ENCODE measurements at regions not wholly inside any gene's neighbourhood (a gene's known extent, or its start where the extent isn't known, plus 50 kb on each side); places are given as distances from the start of the nearest gene placed in this dataset.
"Not testable (repeated sequence)": the region's sequence is repeated elsewhere in the genome, so short reads cannot be mapped to it uniquely, and the experiment has no call there.

GRCh38 chr16:7888411-7888810 is 555.8 kb downstream of the RBFOX1 start:
- H3K27ac ChIP-seq: no peak overlapping the region
- H3K9me3 ChIP-seq: no peaks in the 10 kb centered on the region
- TF ChIP-seq, protein P1, sequence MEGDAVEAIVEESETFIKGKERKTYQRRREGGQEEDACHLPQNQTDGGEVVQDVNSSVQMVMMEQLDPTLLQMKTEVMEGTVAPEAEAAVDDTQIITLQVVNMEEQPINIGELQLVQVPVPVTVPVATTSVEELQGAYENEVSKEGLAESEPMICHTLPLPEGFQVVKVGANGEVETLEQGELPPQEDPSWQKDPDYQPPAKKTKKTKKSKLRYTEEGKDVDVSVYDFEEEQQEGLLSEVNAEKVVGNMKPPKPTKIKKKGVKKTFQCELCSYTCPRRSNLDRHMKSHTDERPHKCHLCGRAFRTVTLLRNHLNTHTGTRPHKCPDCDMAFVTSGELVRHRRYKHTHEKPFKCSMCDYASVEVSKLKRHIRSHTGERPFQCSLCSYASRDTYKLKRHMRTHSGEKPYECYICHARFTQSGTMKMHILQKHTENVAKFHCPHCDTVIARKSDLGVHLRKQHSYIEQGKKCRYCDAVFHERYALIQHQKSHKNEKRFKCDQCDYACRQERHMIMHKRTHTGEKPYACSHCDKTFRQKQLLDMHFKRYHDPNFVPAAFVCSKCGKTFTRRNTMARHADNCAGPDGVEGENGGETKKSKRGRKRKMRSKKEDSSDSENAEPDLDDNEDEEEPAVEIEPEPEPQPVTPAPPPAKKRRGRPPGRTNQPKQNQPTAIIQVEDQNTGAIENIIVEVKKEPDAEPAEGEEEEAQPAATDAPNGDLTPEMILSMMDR (IDR thresholded peaks at IDR 0.05): no peak
- intact Hi-C loops (cut with DNase I; ENCODE audit: low total_unique reads): no loop called here
- DNase-seq: no peak
- no peaks in the 10 kb centered on the region for H3K36me3 ChIP-seq
- no peaks in the 10 kb centered on the region for H3K4me1 ChIP-seq
- no peaks in the 10 kb centered on the region for H3K27me3 ChIP-seq
- H3K4me3 ChIP-seq: no peak overlapping the region

GRCh38 chr16:7887316-7887715 is 554.7 kb downstream of the RBFOX1 start:
- DNase-seq: no peak
- no peaks in the 10 kb centered on the region for H3K27me3 ChIP-seq
- H3K4me3 ChIP-seq: no peak overlapping the region
- H3K4me1 ChIP-seq: no peaks in the 10 kb centered on the region
- intact Hi-C loops (cut with DNase I; ENCODE audit: low total_unique reads): no loop called here
- H3K9me3 ChIP-seq: no peaks in the 10 kb centered on the region
- TF ChIP-seq, protein P1 (IDR thresholded peaks at IDR 0.05): no peak
- H3K36me3 ChIP-seq: no peaks in the 10 kb centered on the region
- H3K27ac ChIP-seq: no peak overlapping the region

DNA sequence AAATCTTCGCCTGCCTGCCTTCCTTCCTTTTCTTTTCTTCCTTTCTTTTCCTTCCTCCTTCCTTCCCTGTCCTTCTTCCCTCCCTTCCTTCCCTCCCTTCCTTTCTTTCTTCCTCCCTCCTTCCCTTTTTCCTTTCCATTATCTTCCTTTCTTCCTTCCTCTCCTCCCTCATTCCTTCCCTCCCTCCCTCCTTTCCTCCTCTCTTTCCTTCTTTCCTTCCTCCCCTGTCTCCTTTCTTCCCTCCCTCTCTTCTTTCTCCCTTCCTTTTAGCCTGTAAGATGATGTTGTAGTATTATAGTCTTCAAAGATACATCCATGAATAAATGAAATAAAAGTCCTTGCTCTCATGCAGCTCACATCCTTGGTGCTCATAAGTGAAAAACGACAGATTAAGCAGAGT is 539.3 kb downstream of the RBFOX1 start:
- H3K4me3 ChIP-seq: no peak overlapping the region
- H3K27me3 ChIP-seq: no peaks in the 10 kb centered on the region
- no peak overlapping the region for H3K27ac ChIP-seq
- intact Hi-C loops (cut with DNase I; ENCODE audit: low total_unique reads): no loop called here
- no peaks in the 10 kb centered on the region for H3K9me3 ChIP-seq
- TF ChIP-seq, protein P1 (IDR thresholded peaks at IDR 0.05): no peak
- H3K36me3 ChIP-seq: no peaks in the 10 kb centered on the region
- no peak for DNase-seq
- H3K4me1 ChIP-seq: no peaks in the 10 kb centered on the region

DNA sequence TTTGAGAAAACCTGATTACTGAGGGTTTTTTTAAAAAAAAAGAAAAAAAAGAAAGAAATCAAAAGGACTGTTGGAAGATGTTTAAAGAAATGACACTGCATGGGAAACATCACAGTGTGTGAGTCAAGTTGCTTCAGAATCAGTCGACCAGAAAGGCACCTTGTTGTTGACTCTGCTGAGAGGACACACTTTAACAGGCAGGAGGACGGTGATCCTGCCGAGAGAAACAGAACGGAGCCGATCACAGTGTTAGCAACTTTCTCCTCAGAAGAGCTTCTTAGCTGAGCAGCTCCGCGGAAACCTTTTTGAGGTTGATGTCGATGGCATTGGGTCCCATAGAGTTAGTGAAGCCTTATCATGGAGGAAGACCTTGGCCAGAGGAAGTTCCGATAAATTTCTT is 538.7 kb downstream of the RBFOX1 start:
- no peak overlapping the region for H3K27ac ChIP-seq
- TF ChIP-seq, protein P1 (IDR thresholded peaks at IDR 0.05): no peak
- DNase-seq: no peak
- no peaks in the 10 kb centered on the region for H3K9me3 ChIP-seq
- H3K27me3 ChIP-seq: no peaks in the 10 kb centered on the region
- no peaks in the 10 kb centered on the region for H3K36me3 ChIP-seq
- H3K4me3 ChIP-seq: no peak overlapping the region
- H3K4me1 ChIP-seq: no peaks in the 10 kb centered on the region
- intact Hi-C loops (cut with DNase I; ENCODE audit: low total_unique reads): no loop called here

DNA sequence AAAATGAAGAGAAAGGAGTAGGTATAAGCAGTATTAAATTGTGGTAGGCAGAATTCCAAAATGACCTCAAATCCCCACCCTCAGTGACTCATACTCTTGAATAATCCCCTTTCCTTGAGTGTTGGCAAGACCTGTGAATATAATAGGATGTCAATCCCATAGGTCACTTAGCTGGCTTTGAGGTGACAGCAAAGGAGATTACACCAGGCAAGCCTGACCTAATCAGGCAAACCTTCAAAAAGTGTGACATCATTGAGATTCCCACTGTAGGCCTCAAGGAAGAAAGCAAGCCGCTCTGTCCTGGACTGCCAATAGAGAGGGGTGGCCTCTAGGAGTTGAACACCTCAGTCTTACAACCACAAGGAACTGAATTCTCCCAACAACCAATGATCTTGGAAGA is 535.2 kb downstream of the RBFOX1 start:
- Histone ChIP-seq H3K4me1 (no peaks in the 10 kb centered on the region), H3K4me3 (no peak overlapping the region), H3K36me3 (no peaks in the 10 kb centered on the region), H3K27ac (no peak overlapping the region), H3K27me3 (no peaks in the 10 kb centered on the region), H3K9me3 (no peaks in the 10 kb centered on the region)
- DNase-seq: no peak
- TF ChIP-seq, protein P1 (IDR thresholded peaks at IDR 0.05): no peak
- intact Hi-C loops (cut with DNase I; ENCODE audit: low total_unique reads): no loop called here

GRCh38 chr16:7866144-7866543 is 533.5 kb downstream of the RBFOX1 start:
- no peak overlapping the region for H3K27ac ChIP-seq
- no peaks in the 10 kb centered on the region for H3K36me3 ChIP-seq
- no peak overlapping the region for H3K4me3 ChIP-seq
- intact Hi-C loops (cut with DNase I; ENCODE audit: low total_unique reads): no loop called here
- DNase-seq: no peak
- TF ChIP-seq, protein P1 (IDR thresholded peaks at IDR 0.05): no peak
- no peaks in the 10 kb centered on the region for H3K27me3 ChIP-seq
- H3K9me3 ChIP-seq: no peaks in the 10 kb centered on the region
- no peaks in the 10 kb centered on the region for H3K4me1 ChIP-seq

DNA sequence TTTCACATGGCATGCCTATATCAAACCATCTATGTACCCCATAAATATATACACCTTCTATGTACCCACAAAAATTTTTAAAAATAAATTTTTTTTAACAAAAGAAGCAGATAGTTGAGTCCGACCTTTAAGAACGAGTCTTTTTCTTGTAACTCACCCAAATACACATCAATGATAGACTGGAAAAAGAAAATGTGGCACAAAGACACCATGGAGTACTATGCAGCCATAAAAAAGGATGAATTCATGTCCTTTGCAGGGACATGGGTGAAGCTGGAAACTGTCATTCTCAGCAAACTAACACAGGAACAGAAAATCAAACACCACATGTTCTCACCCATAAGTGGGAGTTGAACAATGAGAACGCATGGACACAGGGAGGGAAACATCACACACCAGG is 532.7 kb downstream of the RBFOX1 start:
- H3K27ac ChIP-seq; H3K36me3 ChIP-seq; intact Hi-C loops (cut with DNase I; ENCODE audit: low total_unique reads); H3K27me3 ChIP-seq; H3K4me3 ChIP-seq; H3K4me1 ChIP-seq; H3K9me3 ChIP-seq; DNase-seq: not testable (repeated sequence)
